Hepatocyte (in vitro differentiated cells): ENCODE measurements at regions not wholly inside any gene's neighbourhood (a gene's known extent, or its start where the extent isn't known, plus 50 kb on each side); places are given as distances from the start of the nearest gene placed in this dataset.

Experiments
- DNase-seq: peaks from one replicate; pipeline ENCODE4 v3.0.0-alpha.2; 2016; ENCODE audit warnings: low spot score
- H2AFZ ChIP-seq: fragments of 200-600 bp; sonication (generic); 2 replicates; pipeline ENCODE4 v1.6.0; 2016; ENCODE audit warnings: antibody characterized with exemption, mild to moderate bottlenecking
- H3K27ac ChIP-seq: fragments of 200-600 bp; sonication (generic); 2 replicates; pipeline ENCODE4 v1.5.1; 2016; ENCODE audit warnings: mild to moderate bottlenecking
- H3K27me3 ChIP-seq: fragments of 200-600 bp; sonication (generic); 2 replicates; pipeline ENCODE4 v1.6.1; 2016
- H3K36me3 ChIP-seq: fragments of 200-600 bp; sonication (generic); replicated peaks from 2 replicates; pipeline ENCODE4 v1.5.1; 2016; ENCODE audit warnings: low read depth; ENCODE audit not compliant: insufficient read depth
- H3K4me1 ChIP-seq: fragments of 200-600 bp; sonication (generic); 2 replicates; pipeline ENCODE4 v1.5.1; 2016; ENCODE audit warnings: mild to moderate bottlenecking, moderate library complexity; ENCODE audit not compliant: insufficient read depth
- H3K4me2 ChIP-seq: fragments of 200-600 bp; sonication (generic); 2 replicates; pipeline ENCODE4 v1.6.0; 2016
- H3K4me3 ChIP-seq: fragments of 200-600 bp; sonication (generic); 2 replicates; pipeline ENCODE4 v1.5.1; 2016; ENCODE audit warnings: mild to moderate bottlenecking
- H3K79me2 ChIP-seq: fragments of 200-600 bp; sonication (generic); 2 replicates; pipeline ENCODE4 v1.6.0; 2017; ENCODE audit warnings: mild to moderate bottlenecking
- H3K9me2 ChIP-seq: fragments of 200-600 bp; sonication (generic); replicated peaks from 2 replicates; pipeline ENCODE4 v1.6.0; 2017; ENCODE audit warnings: mild to moderate bottlenecking; ENCODE audit not compliant: insufficient read depth
- H3K9me3 ChIP-seq: fragments of 200-600 bp; sonication (generic); 2 replicates; pipeline ENCODE4 v1.5.1; 2016; ENCODE audit warnings: low read depth, mild to moderate bottlenecking
- H4K20me1 ChIP-seq: fragments of 200-600 bp; sonication (generic); 2 replicates; pipeline ENCODE4 v1.6.0; 2016; ENCODE audit warnings: mild to moderate bottlenecking; ENCODE audit not compliant: insufficient read depth, poor library complexity, severe bottlenecking
- CTCF ChIP-seq: fragments of 200-600 bp; sonication (generic); IDR thresholded peaks from 2 replicates; pipeline ENCODE4 v1.5.1; 2016; ENCODE audit warnings: antibody characterized with exemption, mild to moderate bottlenecking; ENCODE audit not compliant: poor library complexity
- EZH2 ChIP-seq: fragments of 200-600 bp; sonication (generic); IDR thresholded peaks from 2 replicates; pipeline ENCODE4 v1.6.1; 2016; ENCODE audit warnings: antibody characterized with exemption, mild to moderate bottlenecking, borderline replicate concordance
- EZH2phosphoT487 ChIP-seq: fragments of 200-600 bp; sonication (generic); IDR thresholded peaks from one replicate; pipeline ENCODE4 v1.6.1; 2018; ENCODE audit warnings: antibody characterized with exemption, mild to moderate bottlenecking, low read depth, moderate library complexity; ENCODE audit not compliant: unreplicated experiment, severe bottlenecking
- WGBS: methylation state at CpG from one replicate; pipeline ENCODE4 v1.1.6; 2016; ENCODE audit warnings: low lambda C conversion rate; ENCODE audit errors: missing lambda C conversion rate; 5-methylcytosine and 5-hydroxymethylcytosine counted together

DNA sequence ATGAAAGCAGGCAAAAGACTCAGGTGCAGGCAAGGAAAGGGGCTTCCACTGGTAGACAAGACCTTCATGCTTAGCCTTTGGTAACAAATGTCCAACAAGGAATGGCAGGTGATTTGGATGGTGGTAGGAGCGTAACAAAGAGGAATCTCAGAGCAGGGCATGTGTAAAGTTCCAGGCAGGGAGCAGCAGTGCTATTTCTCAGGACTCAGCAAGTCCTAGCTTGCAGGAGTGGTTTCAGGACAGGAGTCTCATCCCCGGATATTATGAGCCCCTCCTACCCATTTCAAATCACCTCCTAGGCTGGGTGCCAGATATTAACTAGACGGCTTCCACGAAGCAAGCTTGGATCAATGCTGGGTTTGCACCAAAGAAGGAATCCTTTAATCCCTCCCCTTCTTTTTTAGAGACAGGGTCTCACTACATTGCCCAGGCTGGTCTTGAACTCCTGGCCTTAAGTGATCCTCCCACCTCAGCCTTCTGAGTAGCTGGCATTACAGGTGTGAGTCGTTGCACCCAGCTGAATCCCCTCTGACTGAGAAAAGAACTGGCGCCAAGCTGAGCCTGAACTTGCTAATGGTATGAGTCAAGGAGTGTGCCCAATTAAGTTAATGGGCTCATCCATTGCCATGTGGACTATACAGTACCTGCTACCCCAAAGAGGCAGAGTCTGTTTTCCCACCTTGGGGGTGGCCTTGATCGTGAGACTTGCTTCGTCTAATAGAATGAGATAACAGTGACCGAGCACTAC lies 190.3 kb downstream of the ARL4C start:
- H3K79me2 ChIP-seq, result no peaks in the 10 kb centered on the region
- no peaks in the 10 kb centered on the region for H3K9me2 ChIP-seq
- H3K9me3 ChIP-seq, result no peaks in the 10 kb centered on the region
- peaks cover under 1% of the 10 kb centered on the region for H3K4me1 ChIP-seq
- H3K27me3 ChIP-seq, result no peaks in the 10 kb centered on the region
- H4K20me1 ChIP-seq, result no peaks in the 10 kb centered on the region
- no peak overlapping the region for H3K4me2 ChIP-seq
- H2AFZ ChIP-seq, result no peak overlapping the region
- no peak overlapping the region for H3K27ac ChIP-seq
- no peak for TF ChIP-seq CTCF
- TF ChIP-seq EZH2phosphoT487, result no peak
- no peak for TF ChIP-seq EZH2
- DNase-seq, result no peak
- H3K4me3 ChIP-seq, result no peak overlapping the region
- 85% methylated on average over 9 of the region's 9 CpGs for WGBS
- H3K36me3 ChIP-seq, result no peaks in the 10 kb centered on the region

DNA sequence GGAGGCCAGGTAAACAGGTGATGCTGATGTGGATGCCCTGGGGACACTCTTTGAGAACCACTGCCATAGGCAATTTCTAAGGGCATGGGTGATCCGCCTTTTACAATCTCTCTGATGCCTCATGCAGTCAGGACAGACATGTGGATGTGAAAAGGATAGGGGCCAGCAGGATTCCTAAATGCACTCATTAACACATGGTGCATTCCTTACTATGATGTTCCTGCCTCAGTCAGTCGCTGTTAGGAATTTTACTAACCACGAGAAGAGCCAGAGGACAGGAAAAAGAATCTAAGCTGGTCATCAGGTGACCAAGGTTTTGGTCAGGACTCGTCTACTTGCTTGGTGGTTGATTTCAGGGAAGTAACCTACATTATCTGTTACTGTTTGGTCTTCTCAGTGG lies 191.0 kb downstream of the ARL4C start:
- no peaks in the 10 kb centered on the region for H3K27me3 ChIP-seq
- 66% methylated on average over 4 of the region's 4 CpGs for WGBS

GRCh38 chr2:234304950-234305349 lies 191.9 kb downstream of the ARL4C start:
- no peak overlapping the region for H3K4me3 ChIP-seq
- DNase-seq, result peak; percentile 38
- peaks cover 7% of the 10 kb centered on the region for H3K4me1 ChIP-seq
- no peak for TF ChIP-seq EZH2phosphoT487
- no peak for TF ChIP-seq EZH2
- no peak for TF ChIP-seq CTCF
- WGBS, result 12% methylated on average over 5 of the region's 5 CpGs
- no peaks in the 10 kb centered on the region for H3K9me3 ChIP-seq
- H3K36me3 ChIP-seq, result no peaks in the 10 kb centered on the region
- H2AFZ ChIP-seq, result no peak overlapping the region
- no peaks in the 10 kb centered on the region for H3K9me2 ChIP-seq
- H3K79me2 ChIP-seq, result no peaks in the 10 kb centered on the region
- no peak overlapping the region for H3K4me2 ChIP-seq
- no peaks in the 10 kb centered on the region for H3K27me3 ChIP-seq
- H3K27ac ChIP-seq, result no peak overlapping the region
- no peaks in the 10 kb centered on the region for H4K20me1 ChIP-seq

More for the DNA sequence above, 191.0 kb downstream of the ARL4C start:
- no peaks in the 10 kb centered on the region for H3K9me2 ChIP-seq
- H3K36me3 ChIP-seq, result no peaks in the 10 kb centered on the region
- H3K4me3 ChIP-seq, result no peak overlapping the region
- no peaks in the 10 kb centered on the region for H3K9me3 ChIP-seq
- no peak overlapping the region for H3K27ac ChIP-seq
- TF ChIP-seq EZH2phosphoT487 (no peak), EZH2 (no peak), CTCF (no peak)
- peaks cover 7% of the 10 kb centered on the region for H3K4me1 ChIP-seq
- no peak for DNase-seq
- H2AFZ ChIP-seq, result no peak overlapping the region
- H3K79me2 ChIP-seq, result no peaks in the 10 kb centered on the region
- no peak overlapping the region for H3K4me2 ChIP-seq
- no peaks in the 10 kb centered on the region for H4K20me1 ChIP-seq
